HG03575 (cell line): ENCODE measurements at regions not wholly inside any gene's neighbourhood (a gene's known extent, or its start where the extent isn't known, plus 50 kb on each side); places are given as distances from the start of the nearest gene placed in this dataset.

Source experiments
- ATAC-seq: cut with Tn5 transposase; IDR thresholded peaks from one replicate; pipeline ENCODE4 v1.9.1; 2021; ENCODE audit not compliant: unreplicated experiment, insufficient number of reproducible peaks, low FRiP score; ENCODE audit errors: extremely low read depth

- no peak for ATAC-seq
These were observed 416.3 kb upstream of the COBL start for GRCh38 chr7:51732951-51733350.

- no peak for ATAC-seq
These were observed 415.5 kb upstream of the COBL start for GRCh38 chr7:51732116-51732515.

- no peak for ATAC-seq
These were observed 414.5 kb upstream of the COBL start for GRCh38 chr7:51731075-51731474.

GRCh38 chr7:51727441-51727840 lies 410.8 kb upstream of the COBL start:
- ATAC-seq = no peak

GRCh38 chr7:51706851-51707250 lies 390.2 kb upstream of the COBL start:
- ATAC-seq = no peak

- no peak for ATAC-seq
These were observed 389.1 kb upstream of the COBL start for GRCh38 chr7:51705701-51706100.

GRCh38 chr7:51702673-51703072 lies 386.1 kb upstream of the COBL start:
- ATAC-seq = no peak

GRCh38 chr7:51701935-51702334 lies 385.3 kb upstream of the COBL start:
- no peak for ATAC-seq

- ATAC-seq = no peak
These were observed 384.1 kb upstream of the COBL start for GRCh38 chr7:51700593-51701215.

- ATAC-seq = no peak
These were observed 376.6 kb upstream of the COBL start for GRCh38 chr7:51693258-51693657.

- ATAC-seq = no peak
These were observed 372.9 kb upstream of the COBL start for GRCh38 chr7:51689547-51689946.

- ATAC-seq = no peak
These were observed 369.2 kb upstream of the COBL start for GRCh38 chr7:51685794-51686193.

GRCh38 chr7:51680594-51681399 lies 364.2 kb upstream of the COBL start:
- no peak for ATAC-seq

- ATAC-seq = no peak
These were observed 362.7 kb upstream of the COBL start for GRCh38 chr7:51679358-51679757.

- ATAC-seq = no peak
These were observed 350.1 kb upstream of the COBL start for GRCh38 chr7:51666751-51667150.

- no peak for ATAC-seq
These were observed 349.7 kb upstream of the COBL start for GRCh38 chr7:51666266-51666665.

GRCh38 chr7:51665045-51665780 lies 348.6 kb upstream of the COBL start:
- ATAC-seq = no peak

- no peak for ATAC-seq
These were observed 343.9 kb upstream of the COBL start for GRCh38 chr7:51660516-51660915.

GRCh38 chr7:51658684-51659083 lies 342.1 kb upstream of the COBL start:
- ATAC-seq = no peak

- no peak for ATAC-seq
These were observed 331.3 kb upstream of the COBL start for GRCh38 chr7:51647931-51648351.
